Gastrocnemius medialis (tissue), 4 donors: ENCODE measurements at regions not wholly inside any gene's neighbourhood (a gene's known extent, or its start where the extent isn't known, plus 50 kb on each side); places are given as distances from the start of the nearest gene placed in this dataset.

ENCODE experiments used
- ATAC-seq, 2 donors: fragments of 150-250 bp; one replicate each; pipeline ENCODE4 v1.9.1; 2016
- DNase-seq, 2 donors: peaks; one replicate each; pipeline ENCODE4 v3.0.0-alpha.2; 2019
- H3K27ac ChIP-seq, 4 donors: fragments of 200-600 bp; sonication (generic); 1 replicate in 1 of 4; 2 replicates in 3 of 4; pipeline ENCODE4 v1.5.1; 2016 to 2018; ENCODE audit warnings: mild to moderate bottlenecking in 2 of 4, moderate library complexity in 1 of 4
- H3K27me3 ChIP-seq, 3 donors: fragments of 200-600 bp; sonication (generic) in 2 of 3; 1 replicate in 1 of 3; 2 replicates in 2 of 3; pipeline versions ENCODE4 v1.5.1 to v1.6.0; 2016 to 2019; ENCODE audit warnings: mild to moderate bottlenecking in 1 of 3, moderate library complexity in 1 of 3
- H3K36me3 ChIP-seq, 2 donors: fragments of 200-600 bp; sonication (generic) in 1 of 2; one replicate each; pipeline ENCODE4 v1.5.1; 2017 to 2018
- H3K4me1 ChIP-seq, 2 donors: fragments of 200-600 bp; sonication (generic) in 1 of 2; one replicate each; pipeline ENCODE4 v1.5.1; 2016 to 2017; ENCODE audit warnings: mild to moderate bottlenecking in 2 of 2
- H3K4me3 ChIP-seq, 4 donors: fragments of 200-600 bp; sonication (generic) in 3 of 4; 1 replicate in 1 of 4; 2 replicates in 3 of 4; pipeline ENCODE4 v1.5.1; 2016 to 2019; ENCODE audit warnings: mild to moderate bottlenecking in 2 of 4
- H3K9me3 ChIP-seq, 3 donors: fragments of 200-600 bp; sonication (generic) in 2 of 3; 1 replicate in 1 of 3; 2 replicates in 2 of 3; pipeline ENCODE4 v1.5.1; 2016 to 2019
- CTCF ChIP-seq, 5 experiments: fragments of 450-650 bp in 3 of 5; fragments of 200-600 bp in 2 of 5; sonication (generic) in 2 of 5; IDR thresholded peaks in 4 of 5; conservative IDR thresholded peaks in 1 of 5; 1 replicate in 4 of 5; 2 replicates in 1 of 5; pipeline ENCODE4 v1.5.1; 2016 to 2019; ENCODE audit warnings: antibody characterized with exemption in 5 of 5, mild to moderate bottlenecking in 3 of 5, moderate library complexity in 3 of 5
- POLR2A ChIP-seq, 2 donors: fragments of 450-650 bp; IDR thresholded peaks; one replicate each; pipeline ENCODE4 v1.6.1; 2017; ENCODE audit warnings: antibody characterized with exemption in 2 of 2, mild to moderate bottlenecking in 2 of 2, moderate library complexity in 2 of 2
- in situ Hi-C, 4 donors: fragments of 200-750 bp; cut with MboI; loops; one replicate each; pipeline versions ENCODE4 v1.15.0 to v1.8.0; 2017; ENCODE audit warnings: low sequenced_read_pairs in 4 of 4
- intact Hi-C: fragments of 100-400 bp; cut with DNase I; formaldehyde crosslinking; loops from one replicate; pipeline ENCODE4 v1.15.1; 2023; ENCODE audit warnings: low total_unique reads

DNA sequence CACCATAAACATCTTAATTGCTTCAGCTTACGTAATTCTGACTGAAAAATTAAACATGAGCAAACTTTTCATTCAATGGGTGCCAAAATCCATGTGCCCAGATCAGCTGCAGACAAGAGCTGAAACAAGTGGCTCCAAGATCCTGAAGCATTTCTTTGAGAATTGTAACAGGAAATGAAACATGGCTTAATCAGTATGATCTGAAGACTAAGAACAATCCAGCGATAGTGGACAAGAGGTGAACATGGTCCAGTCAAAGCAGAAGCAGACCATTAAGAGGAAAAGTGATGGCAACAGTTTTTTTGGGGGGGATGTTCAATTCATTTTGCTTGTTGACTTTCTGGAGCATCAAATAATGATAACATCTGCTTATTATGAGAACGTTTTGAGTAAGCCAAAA lies 1964.5 kb upstream of the RAG2 start:
- ATAC-seq (no peak), DNase-seq (no peak)
- no peak overlapping the region for H3K4me3 ChIP-seq
- in situ Hi-C loops, result no loop called here
- H3K36me3 ChIP-seq, result no peaks in the 10 kb centered on the region
- intact Hi-C loops, result no loop called here
- no peaks in the 10 kb centered on the region for H3K4me1 ChIP-seq
- H3K27me3 ChIP-seq, result no peaks in the 10 kb centered on the region
- TF ChIP-seq CTCF (IDR thresholded peaks at IDR 0.05 in 4 of 5, conservative IDR thresholded peaks at IDR 0.05 in 1 of 5) (no peak), POLR2A (IDR thresholded peaks at IDR 0.05) (no peak)
- no peaks in the 10 kb centered on the region for H3K9me3 ChIP-seq
- no peak overlapping the region for H3K27ac ChIP-seq

DNA sequence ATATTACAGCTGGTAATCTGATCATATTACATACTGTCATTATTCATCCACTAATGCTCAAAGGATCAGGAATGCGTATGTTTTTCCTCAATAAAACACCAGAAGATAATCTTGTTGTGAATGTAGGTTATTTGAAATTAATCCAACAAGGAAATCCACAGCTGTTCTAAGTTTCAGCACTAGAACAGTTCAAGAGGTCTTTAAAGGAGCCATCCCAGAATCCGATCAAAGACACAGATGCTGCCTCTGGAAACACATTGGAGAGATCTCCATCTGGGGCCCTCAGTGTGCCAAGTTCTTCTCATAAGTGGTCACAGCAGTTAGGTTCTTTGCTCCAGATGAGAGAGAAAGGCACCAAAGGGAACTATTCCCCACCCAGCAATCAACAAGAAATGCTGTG lies 1955.1 kb upstream of the RAG2 start:
- no peak overlapping the region for H3K27ac ChIP-seq
- H3K36me3 ChIP-seq, result no peaks in the 10 kb centered on the region
- TF ChIP-seq POLR2A (IDR thresholded peaks at IDR 0.05), result no peak
- no peak for TF ChIP-seq CTCF (IDR thresholded peaks at IDR 0.05 in 4 of 5, conservative IDR thresholded peaks at IDR 0.05 in 1 of 5)
- no peak overlapping the region for H3K4me3 ChIP-seq
- in situ Hi-C loops, result no loop called here
- H3K4me1 ChIP-seq, result no peaks in the 10 kb centered on the region
- no peaks in the 10 kb centered on the region for H3K9me3 ChIP-seq
- DNase-seq (no peak), ATAC-seq (no peak)
- intact Hi-C loops, result no loop called here
- no peaks in the 10 kb centered on the region for H3K27me3 ChIP-seq

- no peaks in the 10 kb centered on the region for H3K27me3 ChIP-seq
- H3K4me3 ChIP-seq, result no peak overlapping the region
- no peak for TF ChIP-seq POLR2A (IDR thresholded peaks at IDR 0.05)
- no peak for TF ChIP-seq CTCF (IDR thresholded peaks at IDR 0.05 in 4 of 5, conservative IDR thresholded peaks at IDR 0.05 in 1 of 5)
- H3K4me1 ChIP-seq, result no peaks in the 10 kb centered on the region
- no peaks in the 10 kb centered on the region for H3K36me3 ChIP-seq
- in situ Hi-C loops (no loop called here), intact Hi-C loops (no loop called here)
- ATAC-seq, result no peak
- H3K27ac ChIP-seq, result no peak overlapping the region
- no peaks in the 10 kb centered on the region for H3K9me3 ChIP-seq
- no peak for DNase-seq
These were observed 1949.4 kb upstream of the RAG2 start for GRCh38 chr11:38547462-38547861.

DNA sequence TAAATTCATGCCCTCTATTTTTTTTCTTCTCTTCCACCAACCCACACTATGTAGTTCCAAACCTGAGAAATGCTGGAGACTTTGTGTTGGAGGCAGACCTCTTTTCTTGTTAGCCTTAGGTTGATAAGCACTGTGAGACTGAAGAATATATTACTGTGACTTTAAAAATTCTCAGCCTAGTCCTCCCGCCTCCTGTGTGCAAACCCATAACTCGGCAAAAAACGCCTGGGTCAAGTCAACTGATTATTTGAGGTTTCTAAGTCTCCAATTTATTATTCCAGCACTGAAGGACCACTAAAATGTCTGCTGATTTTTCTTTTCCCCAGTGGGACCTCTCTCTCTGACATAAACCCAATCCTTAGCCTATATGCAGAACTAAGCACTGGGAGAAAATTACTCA lies 1946.0 kb upstream of the RAG2 start:
- Histone ChIP-seq H3K4me3 (no peak overlapping the region), H3K4me1 (no peaks in the 10 kb centered on the region), H3K27ac (no peak overlapping the region), H3K9me3 (no peaks in the 10 kb centered on the region), H3K36me3 (no peaks in the 10 kb centered on the region), H3K27me3 (no peaks in the 10 kb centered on the region)
- in situ Hi-C loops (no loop called here), intact Hi-C loops (no loop called here)
- no peak for TF ChIP-seq CTCF (IDR thresholded peaks at IDR 0.05 in 4 of 5, conservative IDR thresholded peaks at IDR 0.05 in 1 of 5)
- TF ChIP-seq POLR2A (IDR thresholded peaks at IDR 0.05), result no peak
- ATAC-seq (no peak), DNase-seq (no peak)

- no peak for TF ChIP-seq CTCF (IDR thresholded peaks at IDR 0.05 in 4 of 5, conservative IDR thresholded peaks at IDR 0.05 in 1 of 5)
- TF ChIP-seq POLR2A (IDR thresholded peaks at IDR 0.05), result no peak
- Histone ChIP-seq H3K4me3 (no peak overlapping the region), H3K36me3 (no peaks in the 10 kb centered on the region), H3K9me3 (no peaks in the 10 kb centered on the region), H3K4me1 (no peaks in the 10 kb centered on the region), H3K27ac (no peak overlapping the region), H3K27me3 (no peaks in the 10 kb centered on the region)
- intact Hi-C loops (no loop called here), in situ Hi-C loops (no loop called here)
- ATAC-seq, result no peak
- no peak for DNase-seq
These were observed 1945.3 kb upstream of the RAG2 start for GRCh38 chr11:38543311-38543710.
